C1 segment of cervical spinal cord (tissue), 14 donors: ENCODE measurements at regions not wholly inside any gene's neighbourhood (a gene's known extent, or its start where the extent isn't known, plus 50 kb on each side); places are given as distances from the start of the nearest gene placed in this dataset.

Experiments used
- DNase-seq, 14 donors: peaks; one replicate each; lab custom pipeline; 2025; lab: John Stamatoyannopoulos, UW

- DNase-seq = no peak
Observed at GRCh38 chr10:47190301-47190700, 109.7 kb upstream of the GDF10 start.

DNA sequence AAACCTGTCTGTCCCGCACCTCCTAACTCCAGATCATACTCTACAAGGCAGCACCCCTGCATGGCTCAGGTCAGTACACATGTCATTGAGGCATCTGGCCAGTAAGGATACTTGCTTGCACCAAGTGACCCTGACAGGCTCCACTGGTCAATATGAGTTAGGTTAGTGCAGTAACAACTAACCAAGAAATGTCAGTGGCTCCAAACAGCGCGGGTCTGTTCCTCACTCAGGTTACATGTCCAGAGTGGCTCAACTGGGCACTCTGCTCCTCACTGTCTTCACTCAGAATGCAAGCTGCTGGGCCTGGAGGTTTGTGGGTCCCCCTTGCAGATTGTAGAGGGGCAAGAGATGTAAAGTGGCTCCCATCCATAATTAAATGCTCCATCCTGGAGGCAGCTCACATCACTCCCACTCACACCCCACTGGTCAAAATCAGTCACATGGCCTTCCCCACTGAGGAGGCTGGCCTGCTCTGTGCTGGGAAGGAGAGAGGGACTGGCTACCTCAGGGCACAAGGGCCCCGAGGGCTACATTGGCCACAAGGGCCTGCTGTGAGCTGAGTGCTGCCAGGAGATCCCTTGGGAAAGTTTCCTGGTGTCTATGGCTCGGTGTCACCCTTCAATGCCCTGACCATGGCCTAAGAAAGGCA is 109.1 kb upstream of the GDF10 start:
- DNase-seq = no peak

GRCh38 chr10:47192273-47192672 is 107.7 kb upstream of the GDF10 start:
- no peak for DNase-seq

- DNase-seq = no peak
Observed at GRCh38 chr10:47193666-47194065, 106.3 kb upstream of the GDF10 start.

GRCh38 chr10:47195274-47195885 is 104.6 kb upstream of the GDF10 start:
- DNase-seq = no peak

DNA sequence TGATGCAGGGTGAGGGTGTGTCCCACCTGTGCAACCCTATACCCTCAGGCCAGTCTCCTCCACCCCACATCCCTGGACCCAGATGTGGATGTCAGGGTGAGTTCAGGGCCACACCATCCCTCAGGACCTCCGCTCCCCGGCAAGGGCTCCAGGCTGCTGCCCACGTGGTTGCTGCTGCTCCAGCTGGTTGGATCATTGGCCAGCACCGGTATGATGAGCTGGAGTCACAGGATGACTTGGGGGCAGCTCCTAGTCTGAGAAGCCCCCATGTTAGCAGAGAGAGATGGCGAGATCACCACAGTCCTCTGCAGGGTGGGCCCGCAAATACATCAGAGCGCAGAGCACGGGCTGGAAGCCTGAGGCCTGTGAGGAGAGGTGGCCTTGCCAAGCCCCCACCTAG is 103.3 kb upstream of the GDF10 start:
- no peak for DNase-seq

- DNase-seq = no peak
Observed at GRCh38 chr10:47198221-47198620, 101.8 kb upstream of the GDF10 start.

- no peak for DNase-seq
Observed at GRCh38 chr10:47205192-47205591, 94.8 kb upstream of the GDF10 start.

DNA sequence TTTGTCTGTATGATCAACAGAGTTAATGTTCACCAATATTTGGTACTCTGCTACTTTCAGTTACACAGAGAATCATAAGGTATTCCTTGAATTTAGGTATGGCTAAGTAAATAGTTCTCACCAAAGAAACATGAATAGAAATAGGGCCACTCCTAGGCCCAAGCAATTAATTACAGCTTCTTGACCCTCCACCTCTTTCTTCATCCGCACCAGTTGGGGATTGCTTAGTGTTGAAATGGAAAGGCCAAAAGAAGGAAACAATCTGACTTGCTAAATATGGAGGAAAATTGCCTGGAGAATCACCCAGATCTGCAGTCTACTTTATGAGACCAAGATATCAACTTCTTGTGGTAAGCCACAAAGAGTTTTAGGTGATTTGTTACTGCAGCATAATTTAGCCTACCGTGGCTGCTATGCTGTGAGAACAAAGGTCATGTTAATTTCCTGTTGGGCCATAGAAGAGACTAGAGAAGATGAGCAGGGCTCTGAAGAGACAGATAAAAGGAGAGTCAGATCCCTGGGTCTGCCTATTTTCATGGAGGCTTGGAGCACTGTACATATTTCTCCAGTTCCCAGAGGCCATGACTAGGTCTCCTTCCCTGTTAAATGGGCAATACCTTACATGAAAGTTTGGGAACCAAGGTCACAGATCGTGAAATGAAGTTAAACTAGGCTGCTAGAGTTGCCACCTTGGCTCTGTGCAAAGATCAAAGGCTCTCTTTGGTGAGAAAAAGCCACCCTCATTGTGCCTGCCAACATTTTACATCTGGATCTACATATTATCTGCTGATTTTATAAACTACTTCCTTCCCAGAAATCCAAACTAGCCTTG is 93.3 kb upstream of the GDF10 start:
- no peak for DNase-seq

DNA sequence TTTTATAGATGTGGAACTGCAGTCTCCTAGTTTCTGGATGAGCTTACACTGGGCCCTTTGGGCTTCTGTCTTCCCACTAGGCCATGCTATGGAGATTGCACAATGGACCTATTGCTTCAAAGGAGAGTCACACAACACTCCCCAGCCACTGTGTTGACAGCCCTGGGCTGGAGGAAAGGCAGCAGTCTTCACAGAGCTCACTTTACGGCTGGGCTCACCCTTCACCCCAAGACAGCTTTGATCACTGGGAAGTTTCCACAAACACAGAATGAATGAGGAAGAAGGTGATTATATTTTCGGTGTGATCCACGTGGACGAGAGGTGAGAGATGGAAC is 92.7 kb upstream of the GDF10 start:
- DNase-seq = no peak

DNA sequence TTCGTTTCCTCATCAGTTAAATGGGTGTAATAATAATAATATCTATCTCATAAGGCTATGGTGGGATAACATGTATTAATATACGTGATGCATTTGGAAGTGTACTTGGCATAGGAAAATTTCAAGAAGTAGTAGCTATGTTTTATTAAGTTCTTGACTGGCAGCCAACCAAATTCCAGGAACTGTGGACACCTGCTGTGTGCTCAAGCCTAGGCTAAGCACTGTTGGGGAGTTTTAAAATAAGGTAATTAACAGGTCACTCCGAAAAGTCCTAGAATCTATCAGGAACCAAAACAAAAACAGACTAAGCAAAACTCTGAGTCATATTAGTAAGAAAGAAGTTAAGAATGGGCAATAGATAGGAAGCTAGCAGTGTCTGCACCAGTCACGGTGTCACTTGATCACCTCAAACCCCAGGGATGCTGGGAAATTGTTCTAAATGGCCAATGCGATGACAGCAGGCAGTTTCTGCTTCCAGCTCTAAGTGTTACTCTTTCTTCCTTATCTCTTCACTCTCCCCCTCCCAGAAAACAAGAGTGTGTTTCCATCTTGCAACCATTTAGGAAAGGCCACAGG is 92.0 kb upstream of the GDF10 start:
- DNase-seq = no peak

- no peak for DNase-seq
Observed at GRCh38 chr10:47209466-47209865, 90.5 kb upstream of the GDF10 start.

- DNase-seq = no peak
Observed at GRCh38 chr10:47214520-47214919, 85.5 kb upstream of the GDF10 start.

DNA sequence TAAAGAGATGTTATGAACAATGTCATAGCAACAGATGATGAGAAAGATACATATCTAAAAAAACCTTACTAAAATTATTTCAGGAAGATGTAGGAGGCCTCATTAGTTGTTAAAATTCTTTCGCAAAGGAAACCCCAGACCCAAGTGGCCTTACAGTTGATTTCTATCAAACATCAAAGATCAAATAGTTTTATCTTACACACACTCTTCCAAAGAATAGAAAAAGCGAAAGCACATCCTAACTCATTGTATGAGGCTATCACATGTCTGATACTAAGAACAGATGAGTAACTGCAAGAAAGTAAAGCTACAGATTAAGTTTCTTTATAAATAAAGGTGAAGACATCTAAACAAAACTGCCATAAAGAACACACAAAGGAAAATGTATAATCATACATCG is 82.9 kb upstream of the GDF10 start:
- no peak for DNase-seq

DNA sequence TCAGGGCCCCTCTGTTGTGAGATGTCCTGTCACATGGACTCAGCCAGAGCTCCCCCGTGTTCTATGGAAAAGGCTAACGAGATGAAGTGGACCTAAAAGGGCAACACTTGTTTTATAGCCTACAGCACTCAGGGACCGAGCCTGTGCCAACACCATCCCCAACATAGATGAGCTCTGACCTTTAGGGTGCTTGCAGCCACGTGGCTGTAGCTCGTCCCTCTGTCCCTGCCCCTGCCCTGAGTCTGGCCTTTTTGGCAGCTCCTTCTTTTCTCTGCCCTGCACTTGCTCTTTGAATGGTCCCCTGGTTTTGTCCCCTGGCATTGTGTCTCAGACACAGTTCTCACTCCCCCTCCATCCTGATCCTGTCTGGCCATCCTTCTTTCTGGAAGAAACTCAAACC is 81.2 kb upstream of the GDF10 start:
- DNase-seq = no peak

DNA sequence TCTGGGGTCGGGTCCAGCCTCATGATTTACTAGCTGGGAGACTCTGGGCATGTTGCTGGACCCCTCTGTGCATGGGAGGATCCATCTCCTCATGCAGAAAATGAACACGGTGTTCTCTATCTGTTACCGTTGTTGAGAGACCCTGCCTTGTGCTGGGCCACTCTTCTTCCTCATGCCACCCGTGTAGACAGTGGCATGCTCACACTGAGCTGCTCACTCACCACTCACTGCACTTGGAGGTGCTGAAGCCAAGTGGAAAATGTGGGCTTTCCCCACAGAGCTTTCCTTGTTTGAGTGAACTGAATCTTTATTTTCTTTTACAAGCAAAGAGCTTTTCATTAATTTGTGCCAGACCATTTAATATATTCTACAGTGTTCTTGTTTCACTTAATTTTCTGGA is 77.5 kb upstream of the GDF10 start:
- DNase-seq = peak in 1 of 14 donors; percentile 14

DNA sequence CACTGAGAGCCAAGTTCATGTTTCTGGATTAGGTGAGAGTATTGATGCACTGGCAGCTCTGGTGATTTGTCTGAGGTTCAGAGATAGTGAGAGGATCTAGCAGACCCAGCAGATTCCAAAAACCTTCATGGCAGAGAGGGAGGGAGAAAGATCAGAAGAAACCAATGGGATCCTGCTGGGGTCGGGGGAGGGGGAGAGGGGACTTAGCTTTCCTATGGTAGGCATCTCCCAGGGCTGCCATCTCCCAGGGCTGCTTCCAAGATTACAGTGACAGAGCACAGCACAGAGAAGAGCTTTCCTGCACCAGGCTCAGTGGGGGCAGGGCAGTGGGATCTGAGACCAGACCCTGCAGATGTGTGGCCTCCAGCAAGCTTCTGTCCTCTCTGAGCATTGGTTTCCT is 76.8 kb upstream of the GDF10 start:
- no peak for DNase-seq

DNA sequence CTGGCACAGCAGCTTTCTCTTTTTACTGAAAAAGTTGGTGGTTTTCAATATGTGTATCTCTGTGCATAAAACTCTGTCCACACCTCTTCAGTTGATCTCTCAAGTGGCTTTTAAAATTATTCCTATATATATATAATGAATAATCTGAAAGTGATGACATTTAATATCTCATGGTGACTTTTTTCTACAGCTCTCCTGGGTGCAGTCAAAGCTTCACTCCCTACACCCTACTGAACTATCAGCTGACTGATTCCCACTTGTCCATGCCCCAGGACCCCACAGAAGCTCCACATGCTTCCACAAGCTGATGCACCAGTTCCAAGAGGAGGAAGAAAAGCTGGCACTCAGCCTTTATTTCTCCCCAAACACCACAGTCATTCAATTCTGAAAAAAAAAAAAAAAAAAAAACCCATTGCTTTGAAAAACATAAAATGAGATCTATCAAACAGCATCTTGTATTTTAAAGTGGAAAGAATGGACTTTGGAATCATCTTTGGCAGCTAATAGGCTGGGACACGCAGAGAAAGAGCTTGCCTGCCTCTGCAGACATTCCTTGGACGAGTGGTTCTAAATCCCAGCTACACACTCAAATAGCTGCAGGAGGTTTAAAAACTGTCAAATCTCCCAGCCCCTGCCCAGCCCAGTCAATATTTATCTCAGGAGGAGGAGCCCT is 75.3 kb upstream of the GDF10 start:
- no peak for DNase-seq

GRCh38 chr10:47225219-47225927 is 74.6 kb upstream of the GDF10 start:
- no peak for DNase-seq

DNA sequence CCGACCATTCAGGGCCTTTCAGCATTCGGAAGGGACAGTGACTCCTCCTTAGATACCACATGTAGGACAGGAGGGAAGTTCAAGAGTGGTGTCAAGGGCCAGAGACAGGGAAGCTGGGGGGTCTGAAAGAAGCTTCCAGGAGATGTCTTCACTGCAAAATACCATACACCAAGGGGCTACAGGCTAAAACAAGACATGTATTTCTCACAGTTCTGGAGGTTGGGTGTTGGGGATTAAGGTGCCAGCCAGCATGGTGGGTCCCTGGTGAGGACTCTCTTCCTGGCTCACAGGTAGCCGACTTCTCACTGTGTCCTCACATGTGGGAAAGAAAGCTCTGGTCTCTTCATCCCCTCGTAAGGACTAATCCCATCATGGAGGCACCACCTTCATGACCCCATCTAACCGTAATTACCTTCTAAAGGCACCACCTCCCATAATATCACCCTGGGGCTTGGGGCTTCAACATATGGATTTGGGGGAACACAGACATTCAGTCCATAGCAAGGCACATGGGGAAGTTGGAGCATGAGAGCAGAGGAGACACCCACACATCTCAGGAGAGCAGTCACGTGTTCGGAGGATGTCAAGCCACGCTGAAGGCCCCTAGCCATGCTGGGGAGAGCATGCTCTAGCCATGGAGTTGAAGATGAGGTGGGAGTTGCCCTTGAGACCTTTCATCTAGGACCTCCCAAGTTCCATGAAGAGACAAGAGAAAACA is 73.9 kb upstream of the GDF10 start:
- DNase-seq = no peak

GRCh38 chr10:47230482-47230881 is 69.5 kb upstream of the GDF10 start:
- no peak for DNase-seq
